CD4-positive, CD25-positive, alpha-beta regulatory T cell (primary cell): ENCODE measurements at regions not wholly inside any gene's neighbourhood (a gene's known extent, or its start where the extent isn't known, plus 50 kb on each side); places are given as distances from the start of the nearest gene placed in this dataset.

Experiments used
- ATAC-seq, 2 donors: fragments of 150-1000 bp; cut with Tn5 transposase; one replicate each; pipeline ENCODE4 v1.10.0; 2021; ENCODE audit warnings: low read depth in 2 of 2, moderate number of reproducible peaks in 2 of 2, moderate library complexity in 1 of 2
- DNase-seq, 3 donors: peaks; one replicate each; pipeline versions ENCODE4 v3.0.0 to v3.0.0-alpha.2; 2012 to 2022; ENCODE audit warnings: mixed read lengths in 1 of 3
- H3K27ac ChIP-seq: one replicate; pipeline ENCODE4 v1.7.0; 2013; ENCODE audit warnings: mild to moderate bottlenecking, low read length; ENCODE audit not compliant: insufficient read depth, poor library complexity, severe bottlenecking
- H3K27me3 ChIP-seq: one replicate; pipeline ENCODE4 v1.7.0; 2013; ENCODE audit warnings: low read length; ENCODE audit not compliant: control insufficient read depth, insufficient read depth
- H3K36me3 ChIP-seq: one replicate; pipeline ENCODE4 v1.7.0; 2013; ENCODE audit warnings: mild to moderate bottlenecking, low read length, moderate library complexity; ENCODE audit not compliant: control insufficient read depth, insufficient read depth
- H3K4me1 ChIP-seq: 2 replicates; pipeline ENCODE4 v1.7.0; 2013; ENCODE audit warnings: mild to moderate bottlenecking, low read length; ENCODE audit not compliant: insufficient read depth, control insufficient read depth, poor library complexity, severe bottlenecking
- H3K4me3 ChIP-seq: one replicate; pipeline ENCODE4 v1.7.0; 2013; ENCODE audit warnings: low read depth, mild to moderate bottlenecking, low read length, moderate library complexity
- H3K9me3 ChIP-seq, 2 experiments: 1 replicate in 1 of 2; 2 replicates in 1 of 2; pipeline ENCODE4 v1.7.0; 2013; ENCODE audit warnings: low read length in 2 of 2, mild to moderate bottlenecking in 1 of 2, moderate library complexity in 1 of 2; ENCODE audit not compliant: control insufficient read depth in 2 of 2
- H3K27ac Mint-ChIP-seq, 3 donors: one replicate each; pipeline ENCODE4 v1.8.0; 2020 to 2022; ENCODE audit warnings: mild to moderate bottlenecking in 3 of 3, mixed read lengths in 3 of 3, moderate library complexity in 2 of 3
- H3K27me3 Mint-ChIP-seq: one replicate; pipeline ENCODE4 v1.8.0; 2022; ENCODE audit warnings: mild to moderate bottlenecking, mixed read lengths
- H3K36me3 Mint-ChIP-seq: one replicate; pipeline ENCODE4 v1.8.0; 2020; ENCODE audit warnings: mixed read lengths
- H3K4me1 Mint-ChIP-seq, 4 donors: one replicate each; pipeline ENCODE4 v1.8.0; 2020 to 2022; ENCODE audit warnings: mixed read lengths in 4 of 4, mild to moderate bottlenecking in 1 of 4
- H3K4me3 Mint-ChIP-seq, 4 donors: one replicate each; pipeline ENCODE4 v1.8.0; 2020 to 2022; ENCODE audit warnings: mild to moderate bottlenecking in 4 of 4, mixed read lengths in 4 of 4, moderate library complexity in 3 of 4
- H3K9me3 Mint-ChIP-seq, 7 donors: one replicate each; pipeline ENCODE4 v1.8.0; 2020 to 2022; ENCODE audit warnings: mixed read lengths in 7 of 7, mild to moderate bottlenecking in 3 of 7, moderate library complexity in 2 of 7

GRCh38 chr3:117762621-117763037 is 1053.0 kb downstream of the TUSC7 start:
- no peaks in the 10 kb centered on the region for H3K4me1 Mint-ChIP-seq
- Histone ChIP-seq H3K9me3 (no peaks in the 10 kb centered on the region), H3K27me3 (no peaks in the 10 kb centered on the region), H3K4me3 (no peak overlapping the region), H3K27ac (no peak overlapping the region), H3K4me1 (no peaks in the 10 kb centered on the region), H3K36me3 (no peaks in the 10 kb centered on the region)
- no peak for DNase-seq
- H3K27me3 Mint-ChIP-seq: no peaks in the 10 kb centered on the region
- ATAC-seq: no peak
- peaks cover 2 to 16% (median 6%) of the 10 kb centered on the region in 7 donors for H3K9me3 Mint-ChIP-seq
- no peak overlapping the region for H3K27ac Mint-ChIP-seq
- no peak overlapping the region for H3K4me3 Mint-ChIP-seq
- H3K36me3 Mint-ChIP-seq: no peaks in the 10 kb centered on the region

- peaks cover 2 to 15% (median 6%) of the 10 kb centered on the region in 7 donors for H3K9me3 Mint-ChIP-seq
- Histone ChIP-seq H3K27me3 (no peaks in the 10 kb centered on the region), H3K36me3 (no peaks in the 10 kb centered on the region), H3K9me3 (no peaks in the 10 kb centered on the region), H3K4me1 (no peaks in the 10 kb centered on the region), H3K27ac (no peak overlapping the region), H3K4me3 (no peak overlapping the region)
- no peaks in the 10 kb centered on the region for H3K4me1 Mint-ChIP-seq
- no peak overlapping the region for H3K4me3 Mint-ChIP-seq
- DNase-seq (no peak), ATAC-seq (no peak)
- H3K36me3 Mint-ChIP-seq: no peaks in the 10 kb centered on the region
- H3K27ac Mint-ChIP-seq: no peak overlapping the region
- H3K27me3 Mint-ChIP-seq: no peaks in the 10 kb centered on the region
Observed at GRCh38 chr3:117763561-117763960, 1054.0 kb downstream of the TUSC7 start.

- Mint-ChIP-seq H3K4me1 (no peaks in the 10 kb centered on the region), H3K36me3 (no peaks in the 10 kb centered on the region), H3K9me3 (peaks cover 0 to 4% (median 3%) of the 10 kb centered on the region in 7 donors), H3K27me3 (no peaks in the 10 kb centered on the region), H3K4me3 (no peak overlapping the region), H3K27ac (no peak overlapping the region)
- H3K27ac ChIP-seq: no peak overlapping the region
- ATAC-seq: no peak
- no peaks in the 10 kb centered on the region for H3K36me3 ChIP-seq
- no peak overlapping the region for H3K4me3 ChIP-seq
- H3K27me3 ChIP-seq: no peaks in the 10 kb centered on the region
- no peaks in the 10 kb centered on the region for H3K4me1 ChIP-seq
- DNase-seq: no peak
- no peaks in the 10 kb centered on the region for H3K9me3 ChIP-seq
Observed at GRCh38 chr3:117768581-117768980, 1059.0 kb downstream of the TUSC7 start.

GRCh38 chr3:117774130-117774529 is 1064.6 kb downstream of the TUSC7 start:
- no peaks in the 10 kb centered on the region for H3K36me3 Mint-ChIP-seq
- Histone ChIP-seq H3K27ac (no peak overlapping the region), H3K36me3 (no peaks in the 10 kb centered on the region), H3K4me1 (no peaks in the 10 kb centered on the region), H3K4me3 (no peak overlapping the region), H3K9me3 (no peaks in the 10 kb centered on the region), H3K27me3 (no peaks in the 10 kb centered on the region)
- no peak overlapping the region for H3K27ac Mint-ChIP-seq
- DNase-seq (no peak), ATAC-seq (no peak)
- no peaks in the 10 kb centered on the region for H3K27me3 Mint-ChIP-seq
- H3K9me3 Mint-ChIP-seq: peaks cover 0 to 19% (median 2%) of the 10 kb centered on the region in 7 donors
- H3K4me3 Mint-ChIP-seq: no peak overlapping the region
- H3K4me1 Mint-ChIP-seq: no peaks in the 10 kb centered on the region

GRCh38 chr3:117786349-117786748 is 1076.8 kb downstream of the TUSC7 start:
- H3K27me3 ChIP-seq: no peaks in the 10 kb centered on the region
- DNase-seq: no peak
- Mint-ChIP-seq H3K9me3 (peaks cover 0 to 9% (median 2%) of the 10 kb centered on the region in 7 donors), H3K36me3 (no peaks in the 10 kb centered on the region), H3K4me3 (no peak overlapping the region), H3K4me1 (no peaks in the 10 kb centered on the region), H3K27ac (no peak overlapping the region), H3K27me3 (no peaks in the 10 kb centered on the region)
- H3K27ac ChIP-seq: no peak overlapping the region
- no peaks in the 10 kb centered on the region for H3K9me3 ChIP-seq
- no peaks in the 10 kb centered on the region for H3K36me3 ChIP-seq
- no peak overlapping the region for H3K4me3 ChIP-seq
- H3K4me1 ChIP-seq: no peaks in the 10 kb centered on the region
- no peak for ATAC-seq

- H3K36me3 ChIP-seq: no peaks in the 10 kb centered on the region
- H3K4me1 Mint-ChIP-seq: no peaks in the 10 kb centered on the region
Observed at GRCh38 chr3:117788061-117788460, 1078.5 kb downstream of the TUSC7 start.

GRCh38 chr3:117788506-117788905 is 1078.9 kb downstream of the TUSC7 start:
- Histone ChIP-seq H3K27me3 (no peaks in the 10 kb centered on the region), H3K9me3 (no peaks in the 10 kb centered on the region), H3K4me3 (no peak overlapping the region), H3K36me3 (no peaks in the 10 kb centered on the region), H3K27ac (no peak overlapping the region), H3K4me1 (no peaks in the 10 kb centered on the region)
- ATAC-seq (no peak), DNase-seq (no peak)
- Mint-ChIP-seq H3K4me1 (no peaks in the 10 kb centered on the region), H3K27me3 (no peaks in the 10 kb centered on the region), H3K36me3 (no peaks in the 10 kb centered on the region), H3K4me3 (no peak overlapping the region), H3K9me3 (peaks cover 0 to 9% (median 3%) of the 10 kb centered on the region in 7 donors), H3K27ac (no peak overlapping the region)

More at GRCh38 chr3:117788061-117788460, 1078.5 kb downstream of the TUSC7 start:
- Mint-ChIP-seq H3K27me3 (no peaks in the 10 kb centered on the region), H3K36me3 (no peaks in the 10 kb centered on the region), H3K27ac (no peak overlapping the region), H3K9me3 (peaks cover 0 to 9% (median 3%) of the 10 kb centered on the region in 7 donors), H3K4me3 (no peak overlapping the region)
- no peaks in the 10 kb centered on the region for H3K27me3 ChIP-seq
- H3K9me3 ChIP-seq: no peaks in the 10 kb centered on the region
- no peak overlapping the region for H3K27ac ChIP-seq
- ATAC-seq: no peak
- no peak overlapping the region for H3K4me3 ChIP-seq
- no peaks in the 10 kb centered on the region for H3K4me1 ChIP-seq
- no peak for DNase-seq

- H3K36me3 Mint-ChIP-seq: no peaks in the 10 kb centered on the region
- H3K9me3 Mint-ChIP-seq: peaks cover 0 to 9% (median 3%) of the 10 kb centered on the region in 7 donors
- H3K4me1 Mint-ChIP-seq: no peaks in the 10 kb centered on the region
- no peaks in the 10 kb centered on the region for H3K9me3 ChIP-seq
- H3K36me3 ChIP-seq: no peaks in the 10 kb centered on the region
- DNase-seq: no peak
- H3K4me1 ChIP-seq: no peaks in the 10 kb centered on the region
- H3K27me3 Mint-ChIP-seq: no peaks in the 10 kb centered on the region
- no peak overlapping the region for H3K4me3 Mint-ChIP-seq
- H3K4me3 ChIP-seq: no peak overlapping the region
- H3K27ac ChIP-seq: no peak overlapping the region
- ATAC-seq: no peak
- no peaks in the 10 kb centered on the region for H3K27me3 ChIP-seq
- no peak overlapping the region for H3K27ac Mint-ChIP-seq
Observed at GRCh38 chr3:117790235-117790987, 1080.8 kb downstream of the TUSC7 start.
